Stimulated activated naive CD8-positive, alpha-beta T cell treated with anti-CD3 and anti-CD28 coated beads, Interleukin-15, amount 100 ng/mL, for 72 hours (primary cell): ENCODE measurements at regions not wholly inside any gene's neighbourhood (a gene's known extent, or its start where the extent isn't known, plus 50 kb on each side); places are given as distances from the start of the nearest gene placed in this dataset.

Experiments used
- ATAC-seq: fragments of 150-1000 bp; cut with Tn5 transposase; 2 replicates; pipeline ENCODE4 v1.10.0; 2021; ENCODE audit warnings: mild to moderate bottlenecking, moderate library complexity
- DNase-seq, 2 donors: peaks; one replicate each; pipeline ENCODE4 v3.0.0; 2021 to 2022
- H3K27ac Mint-ChIP-seq, 2 donors: one replicate each; pipeline ENCODE4 v1.8.0; 2022; ENCODE audit warnings: mild to moderate bottlenecking in 2 of 2, mixed read lengths in 2 of 2, moderate library complexity in 2 of 2
- H3K27me3 Mint-ChIP-seq: one replicate; pipeline ENCODE4 v1.8.0; 2022; ENCODE audit warnings: mixed read lengths
- H3K4me1 Mint-ChIP-seq: one replicate; pipeline ENCODE4 v1.8.0; 2022; ENCODE audit warnings: mild to moderate bottlenecking, mixed read lengths
- H3K4me3 Mint-ChIP-seq, 2 donors: one replicate each; pipeline ENCODE4 v1.8.0; 2022; ENCODE audit warnings: mild to moderate bottlenecking in 2 of 2, mixed read lengths in 2 of 2, moderate library complexity in 1 of 2
- H3K9me3 Mint-ChIP-seq, 2 donors: one replicate each; pipeline ENCODE4 v1.8.0; 2022; ENCODE audit warnings: mixed read lengths in 2 of 2

DNA sequence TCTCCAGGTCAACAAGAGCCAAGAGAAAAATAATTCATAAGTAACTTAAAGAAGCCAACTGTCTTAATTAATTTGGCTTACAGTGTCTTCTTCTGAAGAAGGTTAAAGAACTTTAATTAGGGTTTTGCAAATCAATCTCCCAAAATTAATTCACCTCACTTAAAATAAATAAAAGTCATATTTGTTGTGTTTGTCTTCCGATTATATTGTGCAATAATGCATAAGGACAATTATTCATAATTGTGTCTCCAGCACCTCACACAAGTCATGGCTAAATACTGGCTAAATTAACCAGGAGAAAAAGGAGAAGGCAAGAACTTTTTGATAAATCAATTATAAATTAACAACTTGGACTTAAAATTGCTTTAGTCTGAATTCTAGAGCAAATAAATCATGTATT is 899.0 kb upstream of the NR2F2 start:
- DNase-seq (no peak), ATAC-seq (no peak)
- Mint-ChIP-seq H3K4me3 (no peak overlapping the region), H3K27me3 (peaks cover 23% of the 10 kb centered on the region), H3K9me3 (peaks cover 11 to 12% of the 10 kb centered on the region in 2 donors), H3K4me1 (no peaks in the 10 kb centered on the region), H3K27ac (no peak overlapping the region)

DNA sequence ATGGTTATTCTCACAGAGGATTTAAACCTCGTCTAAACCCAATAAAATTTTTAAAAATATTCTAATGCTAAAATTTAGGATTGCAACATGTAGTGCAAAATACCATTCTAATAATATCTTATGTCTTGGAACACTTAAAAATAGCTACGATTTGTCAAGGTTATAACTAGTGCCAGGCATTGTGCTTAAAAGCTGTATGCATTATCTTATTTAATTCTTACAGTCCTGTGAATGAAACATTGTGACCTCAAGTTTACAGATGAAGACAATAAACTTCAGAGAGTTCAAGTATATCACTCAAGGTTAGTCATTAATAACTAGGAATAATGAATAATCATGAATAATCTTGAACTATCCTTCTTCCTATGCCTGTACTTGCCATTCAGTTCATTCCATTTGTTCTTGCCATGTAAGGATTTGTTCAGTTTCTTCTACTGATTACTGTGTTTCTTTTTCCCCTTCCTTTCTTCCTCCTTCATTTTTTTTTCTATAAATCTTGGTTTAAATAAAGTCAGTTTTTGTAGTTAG is 897.6 kb upstream of the NR2F2 start:
- Mint-ChIP-seq H3K27ac (no peak overlapping the region), H3K4me3 (no peak overlapping the region), H3K9me3 (peaks cover 4 to 7% of the 10 kb centered on the region in 2 donors), H3K4me1 (no peaks in the 10 kb centered on the region), H3K27me3 (peaks cover 25% of the 10 kb centered on the region)
- ATAC-seq, result no peak
- no peak for DNase-seq

DNA sequence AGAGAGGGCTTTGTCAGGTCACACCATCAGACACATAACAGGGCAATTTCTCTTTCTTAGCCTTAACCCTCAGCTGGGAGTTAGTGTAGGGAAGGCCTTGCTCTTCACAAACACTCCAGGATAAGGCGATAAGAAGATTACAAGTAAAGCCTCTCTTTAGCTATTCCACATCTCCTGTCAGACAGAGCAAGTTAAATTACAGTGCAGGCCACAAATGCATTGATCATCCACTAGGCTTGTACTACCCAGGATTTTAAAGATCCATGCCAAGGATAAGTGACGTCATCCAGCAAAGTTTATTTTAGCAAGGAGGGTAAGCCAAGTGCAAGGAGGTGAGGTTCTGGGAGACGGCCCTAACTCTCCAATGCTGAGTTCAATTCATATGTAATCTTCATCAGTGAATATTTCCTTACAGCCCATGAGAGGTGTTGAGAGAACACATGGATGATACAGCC is 890.6 kb upstream of the NR2F2 start:
- Mint-ChIP-seq H3K27ac (no peak overlapping the region), H3K27me3 (peaks cover 16% of the 10 kb centered on the region), H3K9me3 (peaks cover 13 to 17% of the 10 kb centered on the region in 2 donors), H3K4me1 (no peaks in the 10 kb centered on the region), H3K4me3 (no peak overlapping the region)
- ATAC-seq (no peak), DNase-seq (no peak)

DNA sequence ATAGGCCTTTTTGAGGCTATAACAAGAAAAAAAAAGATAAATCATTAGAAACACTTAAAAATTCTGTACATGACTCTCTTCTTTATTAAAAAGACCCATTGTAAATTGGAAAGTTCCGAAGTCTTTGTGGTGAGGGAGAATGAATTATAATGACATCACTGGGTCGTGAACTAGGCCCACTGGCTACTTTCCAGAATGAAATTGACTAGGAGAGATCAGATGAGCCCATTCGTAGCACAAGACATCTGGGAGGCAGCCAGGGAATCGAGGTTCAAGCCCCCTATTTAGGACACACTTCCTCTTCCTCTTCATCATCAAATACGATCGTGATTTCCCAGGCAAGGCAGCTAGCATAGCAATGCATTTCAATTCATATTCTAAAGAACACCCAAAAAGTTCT is 889.8 kb upstream of the NR2F2 start:
- H3K27ac Mint-ChIP-seq, result no peak overlapping the region
- no peak overlapping the region for H3K4me3 Mint-ChIP-seq
- H3K9me3 Mint-ChIP-seq, result peaks cover 13 to 17% of the 10 kb centered on the region in 2 donors
- H3K27me3 Mint-ChIP-seq, result peaks cover 10% of the 10 kb centered on the region
- no peak for DNase-seq
- no peak for ATAC-seq
- H3K4me1 Mint-ChIP-seq, result no peaks in the 10 kb centered on the region

DNA sequence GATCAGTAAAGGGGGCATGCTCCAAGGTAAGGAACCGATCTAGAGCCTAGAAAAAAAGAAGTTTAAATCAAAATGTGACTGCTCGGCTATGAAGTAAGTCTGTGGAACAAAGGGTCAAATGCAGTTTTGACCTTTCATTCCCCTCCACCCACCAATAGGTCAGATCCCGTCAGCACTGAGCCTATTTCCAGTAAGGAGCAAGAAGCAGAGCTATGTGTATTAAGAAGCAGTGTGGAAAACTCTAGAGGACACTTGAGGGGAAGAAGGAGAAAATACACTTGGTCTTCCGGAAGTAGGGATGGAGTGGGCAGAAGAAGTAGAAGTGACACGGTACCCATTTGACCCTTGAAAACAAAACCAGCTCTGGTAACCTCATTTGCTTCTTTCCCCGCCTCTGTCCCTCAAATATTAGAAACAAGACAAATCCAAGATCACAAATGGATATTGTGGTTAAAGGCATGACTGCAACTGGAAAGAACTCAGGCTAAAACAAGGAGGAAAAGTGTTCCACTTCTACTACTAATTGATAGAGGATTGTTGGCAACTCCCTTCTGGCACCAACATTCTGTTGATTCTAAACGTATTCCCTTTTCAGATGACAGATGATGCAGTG is 888.3 kb upstream of the NR2F2 start:
- Mint-ChIP-seq H3K27ac (no peak overlapping the region), H3K9me3 (peaks cover 6 to 12% of the 10 kb centered on the region in 2 donors), H3K4me1 (peaks cover 11% of the 10 kb centered on the region), H3K4me3 (no peak overlapping the region), H3K27me3 (no peaks in the 10 kb centered on the region)
- ATAC-seq (no peak), DNase-seq (no peak)

DNA sequence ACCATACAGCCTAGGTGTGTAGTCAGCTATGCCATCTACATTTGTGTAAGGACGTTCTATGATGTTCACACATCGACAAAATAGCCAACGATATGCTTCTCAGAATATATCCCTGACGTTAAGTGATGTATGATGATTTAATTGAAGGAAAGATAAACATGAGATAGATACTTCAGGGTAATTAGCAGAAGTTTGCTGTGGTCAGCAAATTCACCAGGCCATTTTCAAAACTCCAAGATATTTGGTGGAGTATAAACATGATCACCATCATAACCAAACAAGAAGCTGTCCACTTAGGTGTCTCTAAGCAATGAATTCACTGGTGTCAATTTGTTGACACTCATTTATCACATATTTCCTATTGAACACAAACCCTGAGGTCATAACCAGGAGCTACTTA is 885.6 kb upstream of the NR2F2 start:
- H3K27ac Mint-ChIP-seq, result no peak overlapping the region
- DNase-seq, result no peak
- peaks cover 17% of the 10 kb centered on the region for H3K4me1 Mint-ChIP-seq
- ATAC-seq, result no peak
- no peak overlapping the region for H3K4me3 Mint-ChIP-seq
- peaks cover 6 to 12% of the 10 kb centered on the region in 2 donors for H3K9me3 Mint-ChIP-seq
- peaks cover 13% of the 10 kb centered on the region for H3K27me3 Mint-ChIP-seq

DNA sequence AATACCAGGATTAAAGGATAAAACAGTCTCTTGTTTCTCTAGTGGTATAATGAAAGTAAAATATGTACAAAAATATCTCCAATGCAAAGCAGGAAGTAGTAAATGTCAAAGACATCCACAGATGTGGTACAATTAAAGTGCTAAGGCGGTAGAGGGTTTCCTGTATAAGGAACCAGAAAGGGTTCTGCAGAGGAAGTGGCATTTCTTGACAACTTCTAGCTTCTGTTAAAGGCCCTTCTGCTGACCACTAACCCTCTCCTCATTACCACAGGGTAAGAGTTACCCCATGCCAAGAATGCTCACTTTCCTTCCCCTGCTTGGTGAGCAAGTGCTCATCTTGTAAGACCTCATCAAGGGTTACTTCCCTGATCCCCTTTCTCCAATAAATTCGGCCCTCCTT is 883.6 kb upstream of the NR2F2 start:
- Mint-ChIP-seq H3K9me3 (peaks cover 6 to 12% of the 10 kb centered on the region in 2 donors), H3K27ac (no peak overlapping the region), H3K27me3 (peaks cover 32% of the 10 kb centered on the region), H3K4me1 (peaks cover 17% of the 10 kb centered on the region), H3K4me3 (peak overlapping the region; percentile 48 to 69)
- DNase-seq (peak; percentile 34 to 62), ATAC-seq (peak; percentile 100)

DNA sequence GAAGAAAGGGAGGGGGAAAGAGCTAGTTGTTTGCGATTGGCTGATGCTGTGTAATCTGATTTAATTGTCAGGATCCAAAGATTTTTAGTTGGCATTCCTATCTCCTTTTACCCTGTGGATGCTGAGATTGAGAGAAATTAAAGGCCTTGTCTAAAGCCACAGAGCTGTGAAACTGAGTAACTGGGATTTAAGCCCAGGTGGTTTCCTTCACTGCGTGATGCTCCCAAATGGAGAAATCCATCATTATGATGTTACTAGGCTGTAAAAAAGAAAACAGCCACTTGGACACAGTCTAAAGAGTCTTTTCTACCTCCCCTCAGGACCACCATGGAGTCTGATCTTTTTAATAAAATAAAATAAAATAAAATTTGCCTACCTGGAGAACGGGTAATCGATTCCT is 883.0 kb upstream of the NR2F2 start:
- Mint-ChIP-seq H3K27me3 (peaks cover 38% of the 10 kb centered on the region), H3K27ac (no peak overlapping the region), H3K4me1 (peaks cover 17% of the 10 kb centered on the region), H3K4me3 (peak overlapping the region in 1 of 2 donors; percentile 48), H3K9me3 (peaks cover 6 to 12% of the 10 kb centered on the region in 2 donors)
- DNase-seq (no peak), ATAC-seq (no peak)

DNA sequence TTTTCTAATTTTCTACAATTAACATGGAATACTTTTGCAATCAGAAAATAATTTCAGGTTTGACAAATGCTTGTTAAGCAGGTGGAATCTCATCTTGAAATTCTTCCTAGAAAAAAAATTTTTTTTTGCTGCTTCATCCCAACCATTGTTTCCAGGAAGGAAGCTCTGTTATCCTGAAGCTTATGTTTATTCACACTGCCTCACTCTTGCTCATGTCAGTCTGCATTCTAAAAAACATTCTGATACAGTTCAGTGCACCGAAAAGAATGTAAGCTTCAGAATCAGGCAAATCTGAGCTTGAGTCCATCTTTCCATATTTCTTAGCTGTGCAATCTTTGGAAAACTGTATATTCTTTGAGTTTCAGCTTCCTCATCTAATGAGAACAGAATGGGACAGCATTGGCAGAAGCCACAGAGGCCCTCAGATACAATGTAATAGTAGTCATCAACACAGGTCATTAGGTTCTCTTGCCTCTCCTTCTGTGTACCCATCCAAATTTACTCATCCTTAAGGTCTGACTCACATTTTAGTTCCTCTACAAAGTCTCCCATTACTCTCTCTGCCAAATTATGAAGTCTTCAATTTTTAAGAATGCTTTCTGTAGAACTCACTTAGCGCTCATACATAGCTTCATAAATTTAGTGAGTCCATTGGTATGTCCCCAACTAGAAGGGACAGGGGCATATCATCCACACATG is 881.8 kb upstream of the NR2F2 start:
- no peak for ATAC-seq
- H3K27ac Mint-ChIP-seq, result no peak overlapping the region
- no peak overlapping the region for H3K4me3 Mint-ChIP-seq
- peaks cover 17% of the 10 kb centered on the region for H3K4me1 Mint-ChIP-seq
- H3K27me3 Mint-ChIP-seq, result peaks cover 42% of the 10 kb centered on the region
- H3K9me3 Mint-ChIP-seq, result peaks cover 0 to 2% of the 10 kb centered on the region in 2 donors
- no peak for DNase-seq

DNA sequence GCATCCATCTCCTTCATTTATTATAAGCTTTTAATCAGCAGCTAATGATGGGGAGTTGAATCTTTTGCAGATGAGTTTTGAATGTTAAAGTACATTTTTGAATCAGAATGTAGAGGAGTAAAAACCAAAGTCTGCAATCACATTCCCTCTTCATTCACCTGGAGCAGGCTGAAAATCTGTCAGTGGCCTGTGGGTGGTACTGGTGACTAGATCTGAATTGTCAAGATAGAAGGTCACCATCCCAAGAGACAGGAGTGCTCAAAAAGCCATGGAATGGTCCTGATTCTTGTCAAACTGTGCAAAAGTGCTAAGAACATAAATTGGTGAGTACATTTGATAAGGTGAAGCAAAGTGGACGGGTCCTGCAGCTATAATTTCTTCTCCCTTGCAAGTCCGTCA is 881.3 kb upstream of the NR2F2 start:
- ATAC-seq (no peak), DNase-seq (no peak)

DNA sequence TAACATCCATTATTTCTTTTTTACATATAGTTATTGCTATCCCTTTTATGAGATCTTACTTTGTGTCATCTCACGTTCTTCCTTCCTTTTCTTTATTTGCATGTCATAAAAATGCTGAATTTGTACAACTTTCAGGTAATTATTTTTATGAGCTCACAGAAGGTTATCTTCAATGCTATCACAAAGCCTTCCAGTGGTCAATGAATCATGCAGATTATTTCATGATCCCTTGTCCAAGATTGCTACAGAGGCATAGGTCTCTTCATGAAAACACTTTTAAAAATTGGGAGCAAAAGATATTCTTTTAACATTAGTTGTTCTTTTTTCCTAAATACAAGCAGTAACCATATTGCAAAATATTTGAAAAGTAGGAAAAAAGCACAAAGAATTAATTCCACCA is 880.1 kb upstream of the NR2F2 start:
- Mint-ChIP-seq H3K27ac (no peak overlapping the region), H3K4me3 (no peak overlapping the region), H3K9me3 (no peaks in the 10 kb centered on the region), H3K4me1 (peaks cover 27% of the 10 kb centered on the region), H3K27me3 (peaks cover 59% of the 10 kb centered on the region)
- ATAC-seq (no peak), DNase-seq (no peak)

More for the DNA sequence above, 881.3 kb upstream of the NR2F2 start:
- Mint-ChIP-seq H3K4me3 (no peak overlapping the region), H3K4me1 (peaks cover 17% of the 10 kb centered on the region), H3K27me3 (peaks cover 47% of the 10 kb centered on the region), H3K27ac (no peak overlapping the region), H3K9me3 (no peaks in the 10 kb centered on the region)

DNA sequence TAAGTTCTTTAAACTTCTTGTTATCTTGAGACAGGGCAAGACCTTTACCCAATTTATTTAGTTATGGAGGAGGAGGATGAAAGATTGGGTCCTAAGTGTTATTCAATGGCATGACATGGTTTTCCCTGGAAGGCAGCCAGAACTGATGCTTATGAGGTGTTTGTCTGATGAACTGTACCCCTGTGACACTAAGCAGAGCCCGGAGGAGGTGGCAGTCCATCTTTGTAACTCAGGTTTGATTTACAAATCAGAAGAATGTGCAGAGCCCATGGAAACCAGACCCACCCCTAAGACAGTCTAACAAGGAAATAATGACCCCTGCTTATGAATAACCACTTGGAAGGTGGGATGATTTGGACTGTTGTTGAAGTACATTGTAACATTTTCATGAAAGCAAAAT is 878.6 kb upstream of the NR2F2 start:
- Mint-ChIP-seq H3K4me3 (no peak overlapping the region), H3K4me1 (peaks cover 30% of the 10 kb centered on the region), H3K27ac (no peak overlapping the region), H3K27me3 (peaks cover 60% of the 10 kb centered on the region), H3K9me3 (peaks cover 0 to 4% of the 10 kb centered on the region in 2 donors)
- no peak for ATAC-seq
- DNase-seq, result no peak

DNA sequence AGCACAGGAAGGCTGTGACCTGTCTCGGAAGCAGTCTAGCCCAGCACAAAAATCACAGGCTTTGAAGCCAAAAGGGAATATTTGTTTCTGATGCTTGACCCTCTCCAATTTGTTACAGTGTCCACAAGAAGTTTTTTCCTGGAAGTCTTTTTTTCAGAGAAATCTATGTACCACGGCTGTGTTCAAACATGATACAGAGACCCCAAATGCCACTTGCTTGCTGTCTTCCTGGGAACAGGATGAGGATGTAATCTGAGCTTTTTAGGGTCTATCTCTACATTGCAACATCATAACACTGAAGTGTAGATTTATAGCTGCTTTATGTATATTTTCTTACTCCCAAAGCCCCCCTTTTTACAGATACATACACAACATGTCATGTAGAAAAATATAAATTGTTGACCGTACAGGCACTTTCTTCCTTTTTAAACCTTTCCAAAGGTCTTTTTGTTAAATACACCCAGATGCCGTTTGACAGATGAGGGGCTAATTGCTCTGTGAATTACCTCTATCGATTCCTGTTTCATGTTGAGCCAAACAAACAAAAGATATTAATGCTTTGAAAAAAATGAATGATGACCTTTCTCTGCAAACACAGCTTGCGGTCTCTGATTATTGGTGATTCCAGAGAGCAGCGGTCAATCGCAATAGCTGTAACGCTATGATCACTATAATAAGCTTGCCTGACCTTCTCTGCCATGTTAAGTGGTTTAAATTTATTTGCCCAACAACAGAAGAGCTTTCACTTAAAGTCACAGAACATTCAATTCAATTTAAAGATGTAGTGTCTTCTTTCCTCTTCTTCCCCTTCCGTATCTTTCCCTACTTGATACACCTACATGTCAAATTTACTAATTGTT is 875.9 kb upstream of the NR2F2 start:
- H3K9me3 Mint-ChIP-seq, result peaks cover 0 to 4% of the 10 kb centered on the region in 2 donors
- H3K4me1 Mint-ChIP-seq, result peaks cover 21% of the 10 kb centered on the region
- ATAC-seq (no peak), DNase-seq (no peak)
- H3K27ac Mint-ChIP-seq, result no peak overlapping the region
- no peak overlapping the region for H3K4me3 Mint-ChIP-seq
- peaks cover 60% of the 10 kb centered on the region for H3K27me3 Mint-ChIP-seq

DNA sequence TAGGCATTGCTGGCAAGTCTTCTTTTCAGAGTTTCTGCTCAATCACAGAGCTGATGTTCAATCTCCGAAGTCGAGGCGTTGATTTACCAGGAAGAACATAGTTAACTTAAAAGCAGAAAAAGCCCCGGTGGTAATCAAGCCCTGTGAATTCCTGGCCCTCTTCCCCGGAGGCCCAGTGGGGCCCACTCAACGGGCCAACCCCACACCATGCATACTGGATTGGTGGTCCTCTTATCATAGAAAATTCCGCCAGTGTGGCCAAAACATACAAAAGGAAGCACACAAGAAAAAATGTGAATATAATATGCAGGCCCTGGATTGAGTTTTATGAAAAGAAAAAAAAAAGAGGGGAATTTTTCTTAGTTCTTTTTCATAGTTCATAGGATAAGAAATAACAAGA is 873.0 kb upstream of the NR2F2 start:
- H3K4me1 Mint-ChIP-seq, result peaks cover 21% of the 10 kb centered on the region
- peaks cover 53% of the 10 kb centered on the region for H3K27me3 Mint-ChIP-seq
- no peak for ATAC-seq
- H3K27ac Mint-ChIP-seq, result no peak overlapping the region
- H3K9me3 Mint-ChIP-seq, result peaks cover 0 to 4% of the 10 kb centered on the region in 2 donors
- DNase-seq, result no peak
- H3K4me3 Mint-ChIP-seq, result no peak overlapping the region

DNA sequence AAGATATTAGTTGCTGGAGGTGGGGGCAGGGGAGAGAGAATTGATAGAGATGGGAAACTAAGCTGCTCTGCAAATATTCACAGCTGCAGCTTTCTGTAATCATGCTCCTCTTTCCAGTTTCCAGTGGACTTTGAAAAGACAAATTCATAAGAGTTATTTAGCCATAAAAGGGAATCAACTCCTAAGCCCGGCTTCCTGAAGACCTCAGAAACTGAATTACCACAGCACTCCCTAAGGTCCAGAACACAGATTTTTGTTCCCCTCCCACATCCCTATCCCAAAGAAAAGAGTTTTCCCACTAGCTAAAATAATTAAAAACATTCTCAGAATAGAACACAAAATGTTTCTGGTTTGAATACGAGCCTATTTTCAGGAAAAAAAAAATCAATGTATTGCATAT is 871.8 kb upstream of the NR2F2 start:
- Mint-ChIP-seq H3K4me3 (no peak overlapping the region), H3K9me3 (peaks cover 0 to 4% of the 10 kb centered on the region in 2 donors), H3K27ac (no peak overlapping the region), H3K4me1 (peaks cover 21% of the 10 kb centered on the region), H3K27me3 (peaks cover 58% of the 10 kb centered on the region)
- no peak for ATAC-seq
- DNase-seq, result no peak
